PC-9 (cell line): ENCODE measurements at regions not wholly inside any gene's neighbourhood (a gene's known extent, or its start where the extent isn't known, plus 50 kb on each side); places are given as distances from the start of the nearest gene placed in this dataset.

ENCODE experiments used
- BruUV-seq: library from RNA; stranded (reverse); fragments of 400-500 nt; replicated peaks from 2 replicates; lab custom pipeline; 2021; lab: Mats Ljungman, UMichigan
- CTCF ChIA-PET: fragments of 300-600 bp; sonication (Branson Sonifier 250); formaldehyde crosslinking; loops from one replicate; lab custom pipeline; 2022; ENCODE audit warnings: antibody characterized with exemption; lab: Charles Lee
- POLR2A ChIA-PET: fragments of 300-600 bp; sonication (Branson Sonifier 250); formaldehyde crosslinking; loops from one replicate; lab custom pipeline; 2022; ENCODE audit warnings: antibody characterized with exemption; ENCODE audit not compliant: unreplicated experiment; lab: Charles Lee
- DNase-seq, 2 experiments: peaks; one replicate each; pipeline versions ENCODE4 v3.0.0 to v3.0.0-alpha.2; 2015 to 2022; ENCODE audit warnings: mixed read lengths in 1 of 2
- H2AFZ ChIP-seq: fragments of 200-600 bp; sonication (generic); 2 replicates; pipeline ENCODE4 v1.8.1; 2017; ENCODE audit warnings: antibody characterized with exemption
- H3F3A ChIP-seq: fragments of 200-600 bp; sonication (generic); 2 replicates; pipeline ENCODE4 v1.8.1; 2017; ENCODE audit warnings: antibody characterized with exemption, mild to moderate bottlenecking, low read depth; ENCODE audit not compliant: insufficient read depth
- H3K27ac ChIP-seq: fragments of 200-600 bp; sonication (generic); 2 replicates; pipeline ENCODE4 v1.6.1; 2016; ENCODE audit warnings: mixed run types
- H3K27me3 ChIP-seq: fragments of 200-600 bp; sonication (generic); 2 replicates; pipeline ENCODE4 v1.6.1; 2016; ENCODE audit warnings: low read depth, mixed run types; ENCODE audit not compliant: insufficient read depth
- H3K36me3 ChIP-seq: fragments of 200-600 bp; sonication (generic); 2 replicates; pipeline ENCODE4 v1.6.1; 2016; ENCODE audit warnings: low read depth, mixed run types
- H3K4me1 ChIP-seq: fragments of 200-600 bp; sonication (generic); replicated peaks from 2 replicates; pipeline ENCODE4 v1.6.1; 2016; ENCODE audit warnings: mixed run types; ENCODE audit not compliant: insufficient read depth
- H3K4me2 ChIP-seq: fragments of 200-600 bp; sonication (generic); 2 replicates; pipeline ENCODE4 v1.6.1; 2017; ENCODE audit warnings: mixed run types
- H3K4me3 ChIP-seq: fragments of 200-600 bp; sonication (generic); 2 replicates; pipeline ENCODE4 v1.6.1; 2016; ENCODE audit warnings: mixed run types
- H3K79me2 ChIP-seq: fragments of 200-600 bp; sonication (generic); 2 replicates; pipeline ENCODE4 v1.6.1; 2017; ENCODE audit warnings: low read depth, mixed run types
- H3K9me2 ChIP-seq: fragments of 200-600 bp; sonication (generic); 2 replicates; pipeline ENCODE4 v1.8.1; 2017; ENCODE audit warnings: mild to moderate bottlenecking; ENCODE audit not compliant: insufficient read depth
- H3K9me3 ChIP-seq: fragments of 200-600 bp; sonication (generic); 2 replicates; pipeline ENCODE4 v1.8.1; 2016; ENCODE audit warnings: low read depth; ENCODE audit not compliant: insufficient read depth
- H4K20me1 ChIP-seq: fragments of 200-600 bp; sonication (generic); 2 replicates; pipeline ENCODE4 v1.8.1; 2017; ENCODE audit not compliant: insufficient read depth
- EZH2 ChIP-seq: fragments of 200-600 bp; sonication (generic); IDR thresholded peaks from 2 replicates; pipeline ENCODE4 v1.8.0; 2017; ENCODE audit warnings: antibody characterized with exemption, low read depth
- intact Hi-C: fragments of 100-400 bp; cut with micrococcal nuclease; formaldehyde crosslinking; loops from one replicate; pipeline ENCODE4 v1.10.0; 2022; ENCODE audit not compliant: unreplicated experiment
- TF ChIP-seq, protein P1 (sequence below): fragments of 200-600 bp; sonication (generic); conservative IDR thresholded peaks from 2 replicates; pipeline ENCODE4 v1.6.1; 2017; ENCODE audit warnings: mixed run types, antibody characterized with exemption, mild to moderate bottlenecking, moderate library complexity

- H2AFZ ChIP-seq: no peak overlapping the region
- CTCF ChIA-PET: no interaction called here
- no peaks in the 10 kb centered on the region for H3K9me3 ChIP-seq
- no peak overlapping the region for H3K4me3 ChIP-seq
- H3K4me2 ChIP-seq: no peak overlapping the region
- H4K20me1 ChIP-seq: no peaks in the 10 kb centered on the region
- no peaks in the 10 kb centered on the region for H3K36me3 ChIP-seq
- POLR2A ChIA-PET: no interaction called here
- no peaks in the 10 kb centered on the region for H3F3A ChIP-seq
- H3K79me2 ChIP-seq: no peaks in the 10 kb centered on the region
- no peaks in the 10 kb centered on the region for H3K9me2 ChIP-seq
- TF ChIP-seq EZH2: no peak
- TF ChIP-seq, protein P1, sequence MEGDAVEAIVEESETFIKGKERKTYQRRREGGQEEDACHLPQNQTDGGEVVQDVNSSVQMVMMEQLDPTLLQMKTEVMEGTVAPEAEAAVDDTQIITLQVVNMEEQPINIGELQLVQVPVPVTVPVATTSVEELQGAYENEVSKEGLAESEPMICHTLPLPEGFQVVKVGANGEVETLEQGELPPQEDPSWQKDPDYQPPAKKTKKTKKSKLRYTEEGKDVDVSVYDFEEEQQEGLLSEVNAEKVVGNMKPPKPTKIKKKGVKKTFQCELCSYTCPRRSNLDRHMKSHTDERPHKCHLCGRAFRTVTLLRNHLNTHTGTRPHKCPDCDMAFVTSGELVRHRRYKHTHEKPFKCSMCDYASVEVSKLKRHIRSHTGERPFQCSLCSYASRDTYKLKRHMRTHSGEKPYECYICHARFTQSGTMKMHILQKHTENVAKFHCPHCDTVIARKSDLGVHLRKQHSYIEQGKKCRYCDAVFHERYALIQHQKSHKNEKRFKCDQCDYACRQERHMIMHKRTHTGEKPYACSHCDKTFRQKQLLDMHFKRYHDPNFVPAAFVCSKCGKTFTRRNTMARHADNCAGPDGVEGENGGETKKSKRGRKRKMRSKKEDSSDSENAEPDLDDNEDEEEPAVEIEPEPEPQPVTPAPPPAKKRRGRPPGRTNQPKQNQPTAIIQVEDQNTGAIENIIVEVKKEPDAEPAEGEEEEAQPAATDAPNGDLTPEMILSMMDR: no peak
- H3K27me3 ChIP-seq: peaks cover 24% of the 10 kb centered on the region
- DNase-seq: no peak
- intact Hi-C loops: no loop called here
- no TSS peak for BruUV-seq
- H3K27ac ChIP-seq: no peak overlapping the region
- H3K4me1 ChIP-seq: no peaks in the 10 kb centered on the region
Measured at GRCh38 chr17:27078296-27078695, 215.6 kb upstream of the WSB1 start.

- no peaks in the 10 kb centered on the region for H3K9me3 ChIP-seq
- H3K27me3 ChIP-seq: peaks cover 27% of the 10 kb centered on the region
- DNase-seq: no peak
- ChIA-PET POLR2A (no interaction called here), CTCF (no interaction called here)
- intact Hi-C loops: no loop called here
- H2AFZ ChIP-seq: no peak overlapping the region
- no peaks in the 10 kb centered on the region for H3K79me2 ChIP-seq
- H3K4me2 ChIP-seq: no peak overlapping the region
- no peaks in the 10 kb centered on the region for H3F3A ChIP-seq
- H4K20me1 ChIP-seq: no peaks in the 10 kb centered on the region
- H3K27ac ChIP-seq: no peak overlapping the region
- no peaks in the 10 kb centered on the region for H3K9me2 ChIP-seq
- TF ChIP-seq, protein P1: no peak
- TF ChIP-seq EZH2: no peak
- no TSS peak for BruUV-seq
- no peaks in the 10 kb centered on the region for H3K36me3 ChIP-seq
- no peak overlapping the region for H3K4me3 ChIP-seq
- no peaks in the 10 kb centered on the region for H3K4me1 ChIP-seq
Measured at GRCh38 chr17:27079660-27080059, 214.3 kb upstream of the WSB1 start.

GRCh38 chr17:27081002-27081638 is 212.8 kb upstream of the WSB1 start:
- CTCF ChIA-PET: no interaction called here

More at GRCh38 chr17:27081002-27081638, 212.8 kb upstream of the WSB1 start:
- no peak for TF ChIP-seq EZH2
- TF ChIP-seq, protein P1: no peak
- BruUV-seq: no TSS peak
- no peaks in the 10 kb centered on the region for H3K9me2 ChIP-seq
- intact Hi-C loops: no loop called here
- H3K4me1 ChIP-seq: no peaks in the 10 kb centered on the region
- H3K79me2 ChIP-seq: no peaks in the 10 kb centered on the region
- no peak overlapping the region for H2AFZ ChIP-seq
- H3K36me3 ChIP-seq: no peaks in the 10 kb centered on the region
- no peaks in the 10 kb centered on the region for H3F3A ChIP-seq
- POLR2A ChIA-PET: interaction anchor here (0.6 kb wide), 1 partner anchor 8 kb away, joined by 15 read pairs; no protein-coding TSS in a partner anchor
- peaks cover 29% of the 10 kb centered on the region for H3K27me3 ChIP-seq
- no peak for DNase-seq
- H3K9me3 ChIP-seq: no peaks in the 10 kb centered on the region
- no peaks in the 10 kb centered on the region for H4K20me1 ChIP-seq
- no peak overlapping the region for H3K27ac ChIP-seq
- H3K4me2 ChIP-seq: no peak overlapping the region
- no peak overlapping the region for H3K4me3 ChIP-seq
